ENCODE measurements at regions not wholly inside any gene's neighbourhood (a gene's known extent, or its start where the extent isn't known, plus 50 kb on each side); places are given as distances from the start of the nearest gene placed in this dataset.

DNA sequence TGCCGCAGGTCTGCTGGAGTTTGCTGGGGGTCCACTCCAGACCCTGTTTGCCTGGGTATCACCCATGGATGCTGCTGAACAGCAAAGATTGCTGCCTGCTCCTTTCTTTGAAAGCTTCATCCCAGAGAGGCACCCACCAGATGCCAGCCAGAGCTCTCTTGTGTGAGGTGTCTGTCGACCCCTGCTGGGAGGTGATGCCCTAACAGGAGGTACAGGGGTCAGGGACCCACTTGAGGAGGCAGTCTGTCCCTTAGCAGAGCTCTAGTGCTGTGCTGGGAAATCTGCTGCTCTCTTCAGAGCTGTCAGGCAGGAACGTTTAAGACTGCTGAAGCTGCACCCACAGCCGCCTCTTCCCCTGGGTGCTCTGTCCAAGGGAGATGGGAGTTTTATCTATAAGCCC is 162.7 kb downstream of the NAF1 start:
- ChIA-PET CTCF (no interaction called here), POLR2A (ENCODE audit: low non-redundant PET) (no interaction called here)
- no TSS peak for BruUV-seq (replicated peaks)
- no peak overlapping the region for H3K4me3 ChIP-seq (ENCODE audit: low read depth, low read length, poor library complexity, severe bottlenecking)
- DNase-seq (ENCODE audit: low spot score), result no peak
- no peaks in the 10 kb centered on the region for H3K4me1 ChIP-seq (ENCODE audit: insufficient read depth, low read length, poor library complexity, severe bottlenecking)
- TF ChIP-seq, protein P1, sequence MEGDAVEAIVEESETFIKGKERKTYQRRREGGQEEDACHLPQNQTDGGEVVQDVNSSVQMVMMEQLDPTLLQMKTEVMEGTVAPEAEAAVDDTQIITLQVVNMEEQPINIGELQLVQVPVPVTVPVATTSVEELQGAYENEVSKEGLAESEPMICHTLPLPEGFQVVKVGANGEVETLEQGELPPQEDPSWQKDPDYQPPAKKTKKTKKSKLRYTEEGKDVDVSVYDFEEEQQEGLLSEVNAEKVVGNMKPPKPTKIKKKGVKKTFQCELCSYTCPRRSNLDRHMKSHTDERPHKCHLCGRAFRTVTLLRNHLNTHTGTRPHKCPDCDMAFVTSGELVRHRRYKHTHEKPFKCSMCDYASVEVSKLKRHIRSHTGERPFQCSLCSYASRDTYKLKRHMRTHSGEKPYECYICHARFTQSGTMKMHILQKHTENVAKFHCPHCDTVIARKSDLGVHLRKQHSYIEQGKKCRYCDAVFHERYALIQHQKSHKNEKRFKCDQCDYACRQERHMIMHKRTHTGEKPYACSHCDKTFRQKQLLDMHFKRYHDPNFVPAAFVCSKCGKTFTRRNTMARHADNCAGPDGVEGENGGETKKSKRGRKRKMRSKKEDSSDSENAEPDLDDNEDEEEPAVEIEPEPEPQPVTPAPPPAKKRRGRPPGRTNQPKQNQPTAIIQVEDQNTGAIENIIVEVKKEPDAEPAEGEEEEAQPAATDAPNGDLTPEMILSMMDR (conservative IDR thresholded peaks at IDR 0.05; ENCODE audit: low read depth, low read length), result no peak
- TF ChIP-seq EZH2 (IDR thresholded peaks at IDR 0.05; ENCODE audit: borderline replicate concordance, low read depth, low read length, poor library complexity, severe bottlenecking), result no peak
- H3K9me3 ChIP-seq (ENCODE audit: low read depth, low read length, poor library complexity, severe bottlenecking), result no peaks in the 10 kb centered on the region
- no peaks in the 10 kb centered on the region for H3K36me3 ChIP-seq (ENCODE audit: insufficient read depth, low read length, poor library complexity, severe bottlenecking)
- H3K27ac ChIP-seq (ENCODE audit: low read depth, low read length, poor library complexity, severe bottlenecking), result no peak overlapping the region
- intact Hi-C loops (cut with micrococcal nuclease; ENCODE audit: unreplicated experiment), result no loop called here
- H3K27me3 ChIP-seq (replicated peaks; ENCODE audit: insufficient read depth, low read depth, low read length, poor library complexity), result no peaks in the 10 kb centered on the region

DNA sequence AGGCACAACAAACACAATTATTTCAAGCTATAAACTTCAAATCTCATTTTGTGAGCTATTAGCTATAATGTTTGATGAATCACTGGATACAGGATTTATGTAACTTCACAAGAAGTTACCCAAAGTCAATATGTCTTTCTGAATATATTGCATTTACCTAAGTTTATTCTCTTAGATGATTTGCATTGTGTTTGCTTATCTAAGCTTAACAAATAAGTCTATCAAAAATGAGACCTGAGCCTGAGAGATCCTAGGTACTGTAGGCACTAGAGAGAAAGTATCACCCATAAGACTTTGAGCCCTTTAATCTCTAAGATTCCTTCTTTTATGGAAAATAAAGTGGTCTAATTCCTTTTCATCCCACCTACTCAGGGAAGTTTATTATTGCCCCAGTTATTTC is 178.2 kb downstream of the NAF1 start:
- Histone ChIP-seq H3K36me3 (ENCODE audit: insufficient read depth, low read length, poor library complexity, severe bottlenecking) (no peaks in the 10 kb centered on the region), H3K4me1 (ENCODE audit: insufficient read depth, low read length, poor library complexity, severe bottlenecking) (peaks cover 9% of the 10 kb centered on the region), H3K27ac (ENCODE audit: low read depth, low read length, poor library complexity, severe bottlenecking) (no peak overlapping the region), H3K9me3 (ENCODE audit: low read depth, low read length, poor library complexity, severe bottlenecking) (no peaks in the 10 kb centered on the region), H3K4me3 (ENCODE audit: low read depth, low read length, poor library complexity, severe bottlenecking) (no peak overlapping the region), H3K27me3 (replicated peaks; ENCODE audit: insufficient read depth, low read depth, low read length, poor library complexity) (no peaks in the 10 kb centered on the region)
- intact Hi-C loops (cut with micrococcal nuclease; ENCODE audit: unreplicated experiment), result no loop called here
- DNase-seq (ENCODE audit: low spot score), result no peak
- TF ChIP-seq, protein P1 (conservative IDR thresholded peaks at IDR 0.05; ENCODE audit: low read depth, low read length), result no peak
- BruUV-seq (replicated peaks), result no TSS peak
- CTCF ChIA-PET, result no interaction called here
- POLR2A ChIA-PET (ENCODE audit: low non-redundant PET), result no interaction called here

- no TSS peak for BruUV-seq (replicated peaks)
- no peak for DNase-seq (ENCODE audit: low spot score)
- Histone ChIP-seq H3K27ac (ENCODE audit: low read depth, low read length, poor library complexity, severe bottlenecking) (no peak overlapping the region), H3K4me1 (ENCODE audit: insufficient read depth, low read length, poor library complexity, severe bottlenecking) (peaks cover 9% of the 10 kb centered on the region), H3K27me3 (replicated peaks; ENCODE audit: insufficient read depth, low read depth, low read length, poor library complexity) (no peaks in the 10 kb centered on the region), H3K4me3 (ENCODE audit: low read depth, low read length, poor library complexity, severe bottlenecking) (no peak overlapping the region), H3K36me3 (ENCODE audit: insufficient read depth, low read length, poor library complexity, severe bottlenecking) (no peaks in the 10 kb centered on the region), H3K9me3 (ENCODE audit: low read depth, low read length, poor library complexity, severe bottlenecking) (no peaks in the 10 kb centered on the region)
- ChIA-PET POLR2A (ENCODE audit: low non-redundant PET) (no interaction called here), CTCF (no interaction called here)
- intact Hi-C loops (cut with micrococcal nuclease; ENCODE audit: unreplicated experiment), result no loop called here
- TF ChIP-seq, protein P1 (conservative IDR thresholded peaks at IDR 0.05; ENCODE audit: low read depth, low read length), result no peak
- no peak for TF ChIP-seq EZH2 (IDR thresholded peaks at IDR 0.05; ENCODE audit: borderline replicate concordance, low read depth, low read length, poor library complexity, severe bottlenecking)
Measured at GRCh38 chr4:162985131-162985530, 181.6 kb downstream of the NAF1 start.

Measured in A673 (cell line).